ENCODE measurements at regions not wholly inside any gene's neighbourhood (a gene's known extent, or its start where the extent isn't known, plus 50 kb on each side); places are given as distances from the start of the nearest gene placed in this dataset.

GRCh38 chr4:132386130-132386529 is 763.0 kb upstream of the PCDH10 start:
- H3K9me3 Mint-ChIP-seq, result peaks cover 2 to 18% of the 10 kb centered on the region in 2 experiments; a peak in 4 of 5 replicates
- H4K20me1 ChIP-seq (ENCODE audit: control insufficient read depth, insufficient read depth, insufficient read length), result no peaks in the 10 kb centered on the region
- H3K36me3 Mint-ChIP-seq (ENCODE audit: insufficient read depth in 1 of 3, low read depth in 3 of 3), result peaks cover 6 to 18% (median 8%) of the 10 kb centered on the region in 3 experiments; a peak in 5 of 7 replicates
- no peak overlapping the region for H3K4me3 Mint-ChIP-seq
- no peaks in the 10 kb centered on the region for H3K4me1 ChIP-seq (ENCODE audit: insufficient read depth, low read length)
- no peak overlapping the region for H3K23ac ChIP-seq (ENCODE audit: insufficient read length, low read depth, low read length)
- DNase-seq, result no peak
- no peak overlapping the region for H4K91ac ChIP-seq (ENCODE audit: insufficient read length, low read depth, low read length)
- TF ChIP-seq, protein P1, sequence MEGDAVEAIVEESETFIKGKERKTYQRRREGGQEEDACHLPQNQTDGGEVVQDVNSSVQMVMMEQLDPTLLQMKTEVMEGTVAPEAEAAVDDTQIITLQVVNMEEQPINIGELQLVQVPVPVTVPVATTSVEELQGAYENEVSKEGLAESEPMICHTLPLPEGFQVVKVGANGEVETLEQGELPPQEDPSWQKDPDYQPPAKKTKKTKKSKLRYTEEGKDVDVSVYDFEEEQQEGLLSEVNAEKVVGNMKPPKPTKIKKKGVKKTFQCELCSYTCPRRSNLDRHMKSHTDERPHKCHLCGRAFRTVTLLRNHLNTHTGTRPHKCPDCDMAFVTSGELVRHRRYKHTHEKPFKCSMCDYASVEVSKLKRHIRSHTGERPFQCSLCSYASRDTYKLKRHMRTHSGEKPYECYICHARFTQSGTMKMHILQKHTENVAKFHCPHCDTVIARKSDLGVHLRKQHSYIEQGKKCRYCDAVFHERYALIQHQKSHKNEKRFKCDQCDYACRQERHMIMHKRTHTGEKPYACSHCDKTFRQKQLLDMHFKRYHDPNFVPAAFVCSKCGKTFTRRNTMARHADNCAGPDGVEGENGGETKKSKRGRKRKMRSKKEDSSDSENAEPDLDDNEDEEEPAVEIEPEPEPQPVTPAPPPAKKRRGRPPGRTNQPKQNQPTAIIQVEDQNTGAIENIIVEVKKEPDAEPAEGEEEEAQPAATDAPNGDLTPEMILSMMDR (conservative IDR thresholded peaks at IDR 0.05), result no peak
- no peak overlapping the region for H3K18ac ChIP-seq (ENCODE audit: insufficient read length, low read depth, low read length)
- H3K9ac ChIP-seq (ENCODE audit: extremely low read depth, insufficient read length, low read length), result no peak overlapping the region
- no peak overlapping the region for H2AK5ac ChIP-seq (ENCODE audit: insufficient read length, low read length)
- WGBS (ENCODE audit: extremely low coverage, insufficient read length, low lambda C conversion rate), result no CpG with 5 or more reads among the region's 3 CpGs
- H3K27me3 ChIP-seq (ENCODE audit: insufficient read depth, low read length), result no peaks in the 10 kb centered on the region
- no peaks in the 10 kb centered on the region for H3K9me3 ChIP-seq (ENCODE audit: control insufficient read depth, low read depth, low read length)
- no peaks in the 10 kb centered on the region for H3K79me2 ChIP-seq (ENCODE audit: insufficient read depth, low read length)
- H4K8ac ChIP-seq (replicated peaks; ENCODE audit: insufficient read length, low read depth, low read length), result no peak overlapping the region
- no peak overlapping the region for H2BK15ac ChIP-seq (ENCODE audit: low read depth, low read length)
- no peak overlapping the region for H2BK120ac ChIP-seq (ENCODE audit: low read depth, low read length, poor library complexity, severe bottlenecking)
- H2BK12ac ChIP-seq (ENCODE audit: insufficient read length, low read depth, low read length), result no peak overlapping the region
- no peaks in the 10 kb centered on the region; a peak in 1 of 4 replicates for H3K4me1 Mint-ChIP-seq
- H3K14ac ChIP-seq (ENCODE audit: insufficient read depth, low read length), result no peak overlapping the region
- no peak overlapping the region for H3K56ac ChIP-seq (ENCODE audit: insufficient read length, low read depth, low read length)
- H4K5ac ChIP-seq (ENCODE audit: insufficient read length, low read depth, low read length), result no peak overlapping the region
- no peak overlapping the region for H3K27ac ChIP-seq (ENCODE audit: insufficient read length, low read depth, low read length)
- H3K27me3 Mint-ChIP-seq (ENCODE audit: low read depth), result no peaks in the 10 kb centered on the region
- H3K4ac ChIP-seq (ENCODE audit: low read depth, low read length), result no peak overlapping the region
- H3K23me2 ChIP-seq (ENCODE audit: insufficient read length, low read depth, low read length, poor library complexity, severe bottlenecking), result no peaks in the 10 kb centered on the region
- H2BK20ac ChIP-seq (ENCODE audit: low read depth, low read length, poor library complexity, severe bottlenecking), result no peak overlapping the region
- no peak overlapping the region for H3T11ph ChIP-seq (ENCODE audit: low read length)
- H3K79me1 ChIP-seq (ENCODE audit: insufficient read depth, low read depth, low read length, poor library complexity, severe bottlenecking), result no peaks in the 10 kb centered on the region
- H3K27ac Mint-ChIP-seq, result no peak overlapping the region
- no peak overlapping the region for H2AFZ ChIP-seq (ENCODE audit: low read length)
- H3K4me2 ChIP-seq (ENCODE audit: insufficient read depth, insufficient read length, low read length), result no peak overlapping the region
- no peak overlapping the region for H2BK5ac ChIP-seq (ENCODE audit: insufficient read length, low read length)
